ENCODE measurements at regions not wholly inside any gene's neighbourhood (a gene's known extent, or its start where the extent isn't known, plus 50 kb on each side); places are given as distances from the start of the nearest gene placed in this dataset.
"Not testable (repeated sequence)": the region's sequence is repeated elsewhere in the genome, so short reads cannot be mapped to it uniquely, and the experiment has no call there.

GRCh38 chr16:62272035-62272434, 235.8 kb upstream of the CDH8 start:
- POLR2A ChIA-PET: no interaction called here
- no peak for DNase-seq
- H3K4me1 Mint-ChIP-seq: no peaks in the 10 kb centered on the region
- H3K36me3 Mint-ChIP-seq (ENCODE audit: low read depth): no peaks in the 10 kb centered on the region
- H3K9me3 Mint-ChIP-seq: peaks cover 10% of the 10 kb centered on the region
- CTCF ChIA-PET: no interaction called here
- H3K4me3 Mint-ChIP-seq: no peak overlapping the region
- no peaks in the 10 kb centered on the region for H3K27me3 Mint-ChIP-seq
- no peak overlapping the region for H3K27ac Mint-ChIP-seq

DNA sequence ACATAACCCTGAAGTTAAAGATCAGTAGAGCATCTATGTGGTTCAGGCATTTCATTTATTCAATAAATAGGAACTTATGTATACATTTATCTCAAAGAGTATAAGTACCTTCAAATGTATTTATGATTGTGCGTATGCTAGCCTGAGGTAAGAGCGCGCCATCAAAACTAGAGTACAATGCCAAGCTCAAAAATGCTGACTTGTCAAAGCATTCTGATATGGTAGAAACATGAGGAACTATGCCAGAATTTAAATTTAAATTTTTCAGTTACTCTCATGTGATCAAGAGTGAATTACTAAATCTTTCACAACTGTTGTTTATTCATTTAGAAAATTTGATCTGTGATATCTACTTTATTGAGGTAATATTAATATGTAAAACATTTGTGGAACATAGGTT, 225.5 kb upstream of the CDH8 start:
- no peak for DNase-seq
- no peaks in the 10 kb centered on the region for H3K36me3 Mint-ChIP-seq (ENCODE audit: low read depth)
- H3K9me3 Mint-ChIP-seq: peaks cover 13% of the 10 kb centered on the region
- ChIA-PET CTCF (no interaction called here), POLR2A (no interaction called here)
- H3K4me3 Mint-ChIP-seq: no peak overlapping the region
- H3K4me1 Mint-ChIP-seq: no peaks in the 10 kb centered on the region
- no peaks in the 10 kb centered on the region for H3K27me3 Mint-ChIP-seq
- no peak overlapping the region for H3K27ac Mint-ChIP-seq

- CTCF ChIA-PET; H3K27ac Mint-ChIP-seq; H3K4me3 Mint-ChIP-seq; POLR2A ChIA-PET; H3K36me3 Mint-ChIP-seq (ENCODE audit: low read depth); H3K9me3 Mint-ChIP-seq; H3K27me3 Mint-ChIP-seq; DNase-seq; H3K4me1 Mint-ChIP-seq: not testable (repeated sequence)
Measured at GRCh38 chr16:62258931-62259435, 222.7 kb upstream of the CDH8 start.

DNA sequence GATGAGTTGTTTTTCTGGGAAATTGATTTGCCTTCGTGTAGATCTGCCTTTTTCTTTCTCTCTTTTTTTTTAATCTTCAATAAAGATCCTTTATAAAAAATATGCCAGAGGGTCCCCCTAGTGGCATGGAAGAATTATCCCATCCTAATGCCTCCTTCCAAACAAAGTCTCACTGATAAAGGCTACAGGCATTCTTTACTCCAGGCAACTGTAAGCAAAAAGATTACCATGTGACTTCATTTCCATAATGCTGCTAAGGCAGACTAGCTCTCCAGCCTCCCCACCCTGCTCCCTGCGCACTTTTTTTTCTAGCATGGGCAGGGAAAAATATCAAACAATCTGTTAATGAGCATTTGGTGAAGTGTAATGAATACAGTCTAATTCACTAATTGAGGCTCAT, 220.2 kb upstream of the CDH8 start:
- Mint-ChIP-seq H3K9me3 (peaks cover 9% of the 10 kb centered on the region), H3K36me3 (ENCODE audit: low read depth) (no peaks in the 10 kb centered on the region), H3K27me3 (no peaks in the 10 kb centered on the region), H3K4me1 (no peaks in the 10 kb centered on the region), H3K27ac (no peak overlapping the region), H3K4me3 (no peak overlapping the region)
- DNase-seq: no peak
- POLR2A ChIA-PET: no interaction called here
- CTCF ChIA-PET: interaction anchor here (0.6 kb wide), 1 partner anchor 121 kb away, joined by 5 read pairs; no protein-coding TSS in a partner anchor

DNA sequence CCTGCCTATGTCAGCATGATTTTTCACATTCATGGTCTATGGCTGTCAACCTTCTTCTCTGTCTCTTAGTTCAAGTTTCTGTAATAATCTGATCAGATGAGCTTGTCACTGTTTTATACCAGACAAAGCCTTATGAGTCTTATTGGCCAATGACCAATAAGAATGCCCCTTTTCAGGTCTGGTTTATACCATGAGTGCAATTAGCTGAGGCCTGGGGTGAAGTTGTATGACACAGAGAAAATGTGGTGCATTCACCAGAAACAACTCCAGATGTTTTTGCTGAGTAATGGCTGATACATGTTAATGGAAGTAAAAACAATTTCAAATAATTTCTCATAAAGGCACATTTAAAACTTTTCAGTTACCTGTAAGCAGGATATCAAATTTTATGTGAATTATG, 218.6 kb upstream of the CDH8 start:
- H3K27me3 Mint-ChIP-seq: no peaks in the 10 kb centered on the region
- no peak overlapping the region for H3K4me3 Mint-ChIP-seq
- no peaks in the 10 kb centered on the region for H3K36me3 Mint-ChIP-seq (ENCODE audit: low read depth)
- H3K27ac Mint-ChIP-seq: no peak overlapping the region
- ChIA-PET POLR2A (no interaction called here), CTCF (no interaction called here)
- H3K4me1 Mint-ChIP-seq: no peaks in the 10 kb centered on the region
- DNase-seq: no peak
- H3K9me3 Mint-ChIP-seq: peaks cover 8% of the 10 kb centered on the region

GRCh38 chr16:62254372-62254771, 218.1 kb upstream of the CDH8 start:
- ChIA-PET POLR2A (no interaction called here), CTCF (no interaction called here)
- H3K4me3 Mint-ChIP-seq: no peak overlapping the region
- H3K27me3 Mint-ChIP-seq: no peaks in the 10 kb centered on the region
- no peaks in the 10 kb centered on the region for H3K36me3 Mint-ChIP-seq (ENCODE audit: low read depth)
- peaks cover 8% of the 10 kb centered on the region for H3K9me3 Mint-ChIP-seq
- H3K4me1 Mint-ChIP-seq: no peaks in the 10 kb centered on the region
- DNase-seq: no peak
- H3K27ac Mint-ChIP-seq: no peak overlapping the region

DNA sequence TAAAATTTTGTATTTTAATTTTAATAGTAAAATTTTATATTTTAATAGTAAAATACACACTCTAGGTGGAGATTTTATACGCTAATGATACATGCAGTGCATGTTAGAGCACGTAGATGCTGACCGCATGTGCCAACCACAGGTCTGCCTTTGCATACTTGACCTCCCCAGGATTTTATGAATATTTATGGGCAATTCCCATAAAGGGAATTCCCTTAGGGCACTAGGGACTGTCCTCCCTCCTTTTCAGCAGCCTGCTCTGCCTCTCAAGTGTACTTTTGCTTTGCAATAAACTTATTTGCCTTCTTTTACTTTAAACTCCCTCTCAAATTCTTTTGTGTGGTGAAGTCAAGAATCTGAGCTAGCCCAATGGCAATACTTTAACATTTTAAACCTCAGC, 217.7 kb upstream of the CDH8 start:
- H3K36me3 Mint-ChIP-seq (ENCODE audit: low read depth): no peaks in the 10 kb centered on the region
- no peak for DNase-seq
- no peak overlapping the region for H3K27ac Mint-ChIP-seq
- peaks cover 8% of the 10 kb centered on the region for H3K9me3 Mint-ChIP-seq
- H3K4me3 Mint-ChIP-seq: no peak overlapping the region
- H3K4me1 Mint-ChIP-seq: no peaks in the 10 kb centered on the region
- ChIA-PET POLR2A (no interaction called here), CTCF (no interaction called here)
- H3K27me3 Mint-ChIP-seq: no peaks in the 10 kb centered on the region

- CTCF ChIA-PET: no interaction called here
- Mint-ChIP-seq H3K4me1 (no peaks in the 10 kb centered on the region), H3K9me3 (peaks cover 8% of the 10 kb centered on the region), H3K36me3 (ENCODE audit: low read depth) (no peaks in the 10 kb centered on the region), H3K4me3 (no peak overlapping the region), H3K27me3 (no peaks in the 10 kb centered on the region), H3K27ac (no peak overlapping the region)
- no peak for DNase-seq
- POLR2A ChIA-PET: no interaction called here
Measured at GRCh38 chr16:62249069-62249468, 212.8 kb upstream of the CDH8 start.

DNA sequence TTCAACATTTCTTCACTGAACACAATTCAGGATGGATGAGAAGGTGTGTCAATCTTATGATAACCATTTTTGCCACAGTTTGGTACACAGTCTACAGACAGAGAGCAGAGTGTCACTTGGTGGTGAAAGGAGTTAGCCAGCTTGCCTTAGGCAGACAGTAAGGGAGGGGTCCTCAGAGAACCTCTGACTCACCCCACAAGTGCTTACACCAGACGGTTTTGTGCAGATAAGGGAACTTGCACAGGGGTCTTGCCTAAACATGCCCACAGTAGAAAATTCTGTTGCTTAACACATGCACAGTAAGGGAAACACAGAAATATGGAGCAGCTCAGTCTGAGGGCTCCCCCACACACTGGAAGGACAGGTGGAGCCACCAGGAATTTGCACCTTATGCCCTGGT, 204.5 kb upstream of the CDH8 start:
- H3K9me3 Mint-ChIP-seq: peaks cover 3% of the 10 kb centered on the region
- no peaks in the 10 kb centered on the region for H3K36me3 Mint-ChIP-seq (ENCODE audit: low read depth)
- no peaks in the 10 kb centered on the region for H3K4me1 Mint-ChIP-seq
- H3K27ac Mint-ChIP-seq: no peak overlapping the region
- H3K27me3 Mint-ChIP-seq: no peaks in the 10 kb centered on the region
- POLR2A ChIA-PET: no interaction called here
- CTCF ChIA-PET: no interaction called here
- no peak for DNase-seq
- no peak overlapping the region for H3K4me3 Mint-ChIP-seq

DNA sequence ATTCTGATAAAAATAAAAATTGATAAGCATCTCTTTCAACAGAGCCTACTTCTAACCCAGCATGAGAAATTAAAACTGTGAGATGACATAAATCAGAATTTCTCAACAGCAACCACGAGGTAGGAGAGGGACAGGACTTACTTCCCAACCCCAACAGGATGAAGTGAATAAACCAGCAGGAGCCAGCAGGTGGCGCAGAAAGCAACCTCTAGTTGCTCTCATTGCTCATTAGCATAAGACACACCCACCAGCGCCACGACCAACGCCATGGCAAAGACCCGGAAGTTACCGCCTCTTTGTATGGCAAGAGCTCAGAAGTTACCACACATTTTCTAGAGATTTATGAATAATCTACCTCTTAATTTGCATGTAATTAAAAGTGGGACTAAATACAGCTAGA, 189.4 kb upstream of the CDH8 start:
- Mint-ChIP-seq H3K27ac (no peak overlapping the region), H3K4me1 (no peaks in the 10 kb centered on the region), H3K27me3 (no peaks in the 10 kb centered on the region), H3K36me3 (ENCODE audit: low read depth) (no peaks in the 10 kb centered on the region), H3K9me3 (no peaks in the 10 kb centered on the region), H3K4me3 (no peak overlapping the region)
- peak; percentile 32 for DNase-seq
- POLR2A ChIA-PET: no interaction called here
- CTCF ChIA-PET: no interaction called here

DNA sequence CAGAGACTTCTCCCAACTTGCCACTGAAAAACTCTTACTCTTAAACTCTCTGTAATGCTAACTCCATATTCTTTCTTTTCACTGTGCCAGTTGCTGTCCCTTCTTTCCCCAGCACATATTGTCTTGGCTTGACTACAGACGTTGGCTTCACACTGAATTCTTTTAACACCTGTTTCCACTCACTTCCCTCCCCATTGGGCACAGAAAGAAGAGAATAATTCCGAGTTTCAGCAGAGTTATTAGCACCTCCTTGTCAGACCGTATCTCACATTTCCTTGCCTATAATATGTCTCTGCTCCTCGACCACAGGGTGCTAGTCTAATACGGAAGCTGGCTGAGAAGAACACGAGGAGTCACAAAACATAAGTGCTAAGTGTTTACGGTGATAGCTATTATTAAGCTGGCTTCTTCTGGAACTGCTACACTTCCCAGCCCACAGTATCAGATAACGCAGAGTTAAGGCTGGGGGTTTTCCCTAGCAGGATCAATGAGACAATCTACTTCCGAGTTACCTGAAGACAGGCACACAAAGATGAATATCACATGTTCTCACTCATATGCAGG, 188.5 kb upstream of the CDH8 start:
- H3K9me3 Mint-ChIP-seq: no peaks in the 10 kb centered on the region
- H3K27me3 Mint-ChIP-seq: no peaks in the 10 kb centered on the region
- CTCF ChIA-PET: no interaction called here
- no peaks in the 10 kb centered on the region for H3K4me1 Mint-ChIP-seq
- H3K4me3 Mint-ChIP-seq: no peak overlapping the region
- DNase-seq: no peak
- no peaks in the 10 kb centered on the region for H3K36me3 Mint-ChIP-seq (ENCODE audit: low read depth)
- no peak overlapping the region for H3K27ac Mint-ChIP-seq
- POLR2A ChIA-PET: no interaction called here

DNA sequence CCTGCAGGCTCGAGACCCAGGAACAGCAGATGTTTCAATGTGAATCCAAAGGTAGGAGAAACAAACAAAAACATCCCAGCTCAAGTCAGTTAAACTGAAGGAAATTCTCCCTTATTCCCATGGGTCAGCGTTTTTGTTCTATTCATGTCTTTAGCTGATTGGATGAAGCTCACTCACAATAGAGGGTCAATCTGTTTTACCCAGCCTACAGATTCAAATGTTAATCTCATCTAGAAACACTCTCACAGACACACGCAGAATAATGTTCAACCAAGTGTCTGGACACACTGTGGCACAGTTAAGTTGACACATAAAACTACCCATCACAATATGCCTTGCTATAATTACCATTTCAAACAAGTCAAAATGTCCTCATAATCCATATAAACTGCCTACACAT, 180.6 kb upstream of the CDH8 start:
- ChIA-PET CTCF (interaction anchor here (0.6 kb wide), 1 partner anchor 1203 kb away, joined by 3 read pairs; no protein-coding TSS in a partner anchor), POLR2A (no interaction called here)
- no peaks in the 10 kb centered on the region for H3K36me3 Mint-ChIP-seq (ENCODE audit: low read depth)
- H3K4me1 Mint-ChIP-seq: no peaks in the 10 kb centered on the region
- no peak overlapping the region for H3K4me3 Mint-ChIP-seq
- peaks cover 5% of the 10 kb centered on the region for H3K9me3 Mint-ChIP-seq
- H3K27ac Mint-ChIP-seq: no peak overlapping the region
- H3K27me3 Mint-ChIP-seq: no peaks in the 10 kb centered on the region
- no peak for DNase-seq

- peaks cover 7% of the 10 kb centered on the region for H3K9me3 Mint-ChIP-seq
- H3K27ac Mint-ChIP-seq: no peak overlapping the region
- H3K36me3 Mint-ChIP-seq (ENCODE audit: low read depth): no peaks in the 10 kb centered on the region
- no peak overlapping the region for H3K4me3 Mint-ChIP-seq
- H3K27me3 Mint-ChIP-seq: no peaks in the 10 kb centered on the region
- CTCF ChIA-PET: no interaction called here
- POLR2A ChIA-PET: no interaction called here
- no peaks in the 10 kb centered on the region for H3K4me1 Mint-ChIP-seq
- DNase-seq: no peak
Measured at GRCh38 chr16:62213763-62214162, 177.5 kb upstream of the CDH8 start.

DNA sequence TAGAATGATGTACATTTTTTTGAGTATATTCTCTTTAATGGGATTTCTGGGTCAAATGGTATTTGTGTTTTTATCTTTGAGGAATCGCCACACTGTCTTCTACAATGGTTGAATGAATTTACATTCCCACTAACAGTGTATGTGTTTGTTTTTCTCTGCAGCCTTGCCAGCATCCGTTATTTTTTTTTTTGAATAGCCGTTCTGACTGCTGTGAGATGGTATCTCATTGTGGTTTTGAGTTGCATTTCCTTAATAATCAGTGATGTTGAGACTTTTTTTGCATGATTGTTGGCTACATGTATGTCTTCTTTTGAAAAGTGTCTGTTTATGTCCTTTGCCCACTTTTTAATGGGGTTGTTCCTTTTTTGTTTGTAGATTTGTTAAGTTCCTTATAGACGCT, 172.7 kb upstream of the CDH8 start:
- peaks cover 9% of the 10 kb centered on the region for H3K9me3 Mint-ChIP-seq
- no peak overlapping the region for H3K27ac Mint-ChIP-seq
- H3K4me1 Mint-ChIP-seq: no peaks in the 10 kb centered on the region
- ChIA-PET POLR2A (no interaction called here), CTCF (no interaction called here)
- H3K27me3 Mint-ChIP-seq: no peaks in the 10 kb centered on the region
- no peak for DNase-seq
- H3K36me3 Mint-ChIP-seq (ENCODE audit: low read depth): no peaks in the 10 kb centered on the region
- no peak overlapping the region for H3K4me3 Mint-ChIP-seq
